HS-5 (cell line): ENCODE measurements at regions not wholly inside any gene's neighbourhood (a gene's known extent, or its start where the extent isn't known, plus 50 kb on each side); places are given as distances from the start of the nearest gene placed in this dataset.
"Not testable (repeated sequence)": the region's sequence is repeated elsewhere in the genome, so short reads cannot be mapped to it uniquely, and the experiment has no call there.

Experiments
- DNase-seq: peaks from one replicate; pipeline ENCODE4 v3.0.0-alpha.2; 2012; ENCODE audit warnings: low read depth

DNA sequence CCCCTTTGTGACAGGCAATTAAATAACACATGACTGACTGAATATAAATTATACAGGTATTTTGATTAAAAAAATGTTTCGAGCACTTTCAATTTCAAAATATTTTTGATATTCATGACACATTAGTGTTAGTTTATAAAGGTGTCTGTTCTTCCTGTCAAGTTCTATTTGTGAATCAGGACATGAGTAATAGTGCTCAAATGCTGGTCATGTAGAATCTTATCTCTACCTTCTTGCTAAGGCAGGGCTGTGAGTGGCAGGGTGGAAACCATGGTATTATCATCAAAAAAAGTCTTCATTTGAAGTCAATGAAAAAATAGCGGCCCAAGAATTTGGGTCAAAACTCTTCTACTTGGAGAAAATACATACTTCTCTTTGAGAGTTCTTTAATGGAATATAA, 250.2 kb downstream of the DACT1 start:
- no peak for DNase-seq

DNA sequence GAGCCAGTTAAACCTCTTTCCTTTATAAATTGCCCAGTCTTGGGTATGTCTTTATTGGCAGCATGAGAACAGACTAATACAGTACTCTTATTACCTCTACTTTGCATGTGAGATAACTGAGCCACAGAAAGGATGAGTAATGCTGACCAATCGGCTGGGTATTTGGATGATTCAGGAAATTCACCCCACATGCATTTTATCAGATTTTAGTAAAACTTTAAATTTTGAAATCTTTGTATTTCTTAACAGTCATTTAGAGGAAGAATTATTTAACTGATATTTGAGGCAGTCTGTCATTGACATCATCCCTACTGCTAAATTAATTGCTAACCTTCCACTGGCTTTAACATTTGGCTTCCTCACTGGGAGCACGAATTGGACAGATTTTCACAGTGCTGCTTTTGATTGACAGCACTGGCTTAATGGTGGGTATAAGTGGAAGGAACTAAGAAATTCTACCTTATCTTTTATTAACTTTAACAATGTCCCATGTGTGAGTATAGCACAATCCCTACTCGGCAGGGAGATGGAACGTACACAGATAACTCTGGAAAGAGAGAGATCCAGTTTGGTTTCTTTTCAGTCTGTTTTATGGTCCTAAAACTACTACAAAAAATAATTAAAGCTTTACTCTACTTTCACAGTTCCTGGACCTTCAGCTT, 261.0 kb downstream of the DACT1 start:
- peak; percentile 88 for DNase-seq

DNA sequence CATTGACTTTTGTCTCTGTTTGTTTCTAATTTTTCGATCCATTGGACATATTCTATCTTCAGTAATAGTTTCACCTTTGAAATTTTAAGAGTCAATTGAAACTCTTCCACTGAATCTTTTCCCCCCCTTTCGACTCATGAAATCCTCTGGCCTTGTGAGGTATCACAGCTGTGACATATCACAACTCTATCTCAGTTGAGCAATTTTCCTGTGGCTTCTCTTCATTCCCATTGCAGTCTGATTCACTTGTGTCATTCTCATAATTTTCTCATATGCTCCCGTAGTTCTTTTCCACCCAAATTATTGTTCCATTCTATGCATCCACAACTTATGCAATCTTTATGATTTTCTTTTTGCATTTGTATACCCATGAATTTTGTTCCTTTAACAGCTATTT, 261.6 kb downstream of the DACT1 start:
- peak; percentile 56 for DNase-seq

DNA sequence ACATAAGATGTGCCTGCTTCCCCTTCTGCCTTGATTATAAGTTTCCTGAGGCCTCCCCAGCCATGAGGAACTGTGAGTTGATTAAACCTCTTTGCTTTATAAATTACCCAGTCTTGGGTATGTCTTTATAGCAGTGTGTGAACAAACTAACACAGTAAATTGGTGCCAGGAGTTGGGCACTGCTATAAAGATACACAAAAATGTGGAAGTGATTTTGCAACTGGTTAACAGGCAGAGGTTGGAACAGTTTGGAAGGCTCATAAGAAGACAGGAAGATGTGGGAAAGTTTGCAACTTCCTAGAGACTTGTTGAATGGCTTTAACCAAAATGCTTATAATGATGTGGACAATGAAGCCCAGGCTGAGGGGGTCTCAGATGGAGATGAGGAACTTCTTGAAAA, 264.1 kb downstream of the DACT1 start:
- no peak for DNase-seq

DNA sequence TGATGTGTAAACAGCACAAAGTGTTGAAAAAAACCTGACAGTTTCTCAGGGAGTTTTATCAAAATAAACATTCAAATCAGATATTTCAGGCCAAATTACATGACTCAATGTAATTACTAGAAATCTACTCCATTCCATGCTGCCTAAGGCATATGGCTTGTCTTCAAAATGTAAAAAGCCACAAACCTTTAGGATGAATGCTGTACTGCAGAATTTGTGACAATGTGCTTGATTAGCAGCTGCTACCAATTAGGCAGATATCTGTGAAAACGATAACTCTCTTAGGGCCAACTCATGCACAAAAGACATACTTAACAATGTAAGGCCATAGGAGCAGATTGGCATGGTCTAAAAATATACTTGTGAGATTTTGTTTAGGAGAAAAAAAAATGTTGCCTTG, 267.0 kb downstream of the DACT1 start:
- DNase-seq: no peak

DNA sequence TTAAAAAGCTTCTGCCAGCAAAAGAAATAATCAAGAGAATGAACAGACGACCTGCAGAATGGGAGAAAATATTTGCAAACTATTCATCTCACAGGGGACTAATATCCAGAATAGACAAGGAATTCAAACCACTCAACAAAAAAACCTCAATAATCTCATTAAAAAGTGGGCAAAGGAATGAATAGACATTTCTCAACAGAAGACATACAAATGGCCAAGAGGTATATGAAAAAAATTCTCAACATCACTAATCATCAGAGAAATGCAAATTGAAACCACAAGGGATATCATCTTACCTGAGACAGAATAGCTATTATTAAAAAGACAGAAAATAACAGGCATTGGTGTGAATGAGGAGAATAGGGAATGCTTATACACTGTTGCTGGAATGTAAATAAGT, 270.0 kb downstream of the DACT1 start:
- no peak for DNase-seq

DNA sequence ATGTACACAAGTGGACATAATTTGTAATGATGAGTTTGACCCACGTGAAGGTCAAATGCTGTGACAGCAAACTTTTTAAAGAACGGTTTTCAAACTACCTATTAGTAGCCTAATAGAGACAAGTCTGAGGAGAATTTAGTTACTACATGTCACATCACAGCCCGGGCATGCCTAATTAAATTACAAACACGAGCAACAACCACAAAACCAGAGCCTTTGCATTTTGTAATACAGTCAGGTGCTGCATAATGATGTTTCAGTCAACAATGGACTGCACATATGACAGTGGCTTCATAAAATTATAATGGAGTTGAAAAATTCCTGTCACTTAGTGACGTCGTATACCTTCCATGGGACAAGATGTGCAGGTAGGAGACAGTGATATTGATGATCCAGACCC, 274.5 kb downstream of the DACT1 start:
- no peak for DNase-seq

DNA sequence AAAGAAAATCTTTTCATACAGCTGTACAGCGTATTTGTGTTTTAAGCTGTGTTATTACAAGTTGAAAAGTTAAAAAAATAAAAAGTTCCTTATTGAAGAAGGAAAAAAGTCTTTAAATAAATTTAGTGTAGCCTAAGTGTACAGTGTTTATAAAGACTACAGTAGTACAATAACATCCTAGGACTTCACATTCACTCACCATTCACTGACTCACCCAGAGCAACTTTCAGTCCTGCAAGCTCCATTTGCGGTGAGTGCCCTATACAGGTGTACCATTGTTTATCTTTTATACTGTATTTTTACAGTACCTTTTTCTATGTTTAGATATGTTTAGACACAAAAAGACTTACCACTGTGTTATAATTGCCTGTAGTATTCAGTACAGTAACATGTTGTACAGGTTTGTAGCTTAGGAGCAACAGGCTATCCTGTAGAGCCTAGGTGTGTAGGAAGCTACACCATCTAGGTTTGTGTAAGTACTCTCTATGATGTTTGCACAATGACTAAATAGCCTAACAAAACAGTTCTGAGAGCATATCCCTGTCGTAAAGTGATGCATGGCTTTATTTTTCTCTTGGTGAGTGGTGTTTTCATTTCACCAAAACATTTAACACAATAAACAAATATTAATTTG, 275.2 kb downstream of the DACT1 start:
- DNase-seq: no peak

DNA sequence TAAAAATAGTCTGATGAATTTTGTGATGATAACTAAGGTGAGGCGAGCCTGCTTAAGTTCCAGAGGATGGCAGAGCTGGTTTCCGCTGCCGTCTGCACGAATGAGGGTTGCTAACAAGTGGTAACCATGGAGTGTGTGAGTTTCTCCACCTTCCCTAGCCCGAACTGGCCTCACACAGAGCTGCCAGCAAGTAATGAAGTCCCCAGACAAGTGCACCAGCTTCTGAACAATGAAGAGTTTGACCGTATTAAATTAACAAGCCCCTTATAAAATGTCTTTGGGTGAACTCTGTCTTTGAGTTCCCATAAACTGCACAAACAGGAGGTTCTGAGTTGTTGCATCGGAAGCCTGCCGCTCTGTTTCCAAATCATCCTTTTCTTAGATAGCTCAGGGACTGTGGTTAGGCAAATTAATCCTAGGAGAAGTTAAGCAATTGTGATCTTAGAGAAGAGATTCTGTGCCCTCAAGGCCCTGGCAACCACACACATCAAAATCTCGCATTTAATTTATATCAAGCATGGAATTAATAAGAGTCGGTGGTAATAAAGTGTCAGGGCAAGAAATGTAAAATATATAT, 274.1 kb upstream of the DAAM1 start:
- no peak for DNase-seq

DNA sequence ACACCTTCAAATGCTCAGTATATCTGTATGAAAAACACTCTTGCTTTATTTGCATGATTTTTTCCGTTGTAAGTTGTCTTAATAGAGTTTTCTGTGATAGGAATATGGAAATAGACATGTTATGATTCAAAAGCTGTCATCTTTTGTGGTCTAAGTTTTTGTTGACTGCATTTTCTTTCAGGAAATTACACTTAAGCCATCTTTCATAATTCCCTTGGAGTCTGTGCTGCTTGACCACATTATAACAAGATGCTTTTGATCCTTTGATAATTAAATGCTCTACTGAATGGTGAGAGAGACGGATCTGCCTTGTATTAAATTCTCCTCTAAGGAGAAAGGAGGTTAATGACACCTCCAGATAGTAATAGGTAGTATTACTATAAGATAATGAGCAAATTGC, 272.8 kb upstream of the DAAM1 start:
- no peak for DNase-seq

DNA sequence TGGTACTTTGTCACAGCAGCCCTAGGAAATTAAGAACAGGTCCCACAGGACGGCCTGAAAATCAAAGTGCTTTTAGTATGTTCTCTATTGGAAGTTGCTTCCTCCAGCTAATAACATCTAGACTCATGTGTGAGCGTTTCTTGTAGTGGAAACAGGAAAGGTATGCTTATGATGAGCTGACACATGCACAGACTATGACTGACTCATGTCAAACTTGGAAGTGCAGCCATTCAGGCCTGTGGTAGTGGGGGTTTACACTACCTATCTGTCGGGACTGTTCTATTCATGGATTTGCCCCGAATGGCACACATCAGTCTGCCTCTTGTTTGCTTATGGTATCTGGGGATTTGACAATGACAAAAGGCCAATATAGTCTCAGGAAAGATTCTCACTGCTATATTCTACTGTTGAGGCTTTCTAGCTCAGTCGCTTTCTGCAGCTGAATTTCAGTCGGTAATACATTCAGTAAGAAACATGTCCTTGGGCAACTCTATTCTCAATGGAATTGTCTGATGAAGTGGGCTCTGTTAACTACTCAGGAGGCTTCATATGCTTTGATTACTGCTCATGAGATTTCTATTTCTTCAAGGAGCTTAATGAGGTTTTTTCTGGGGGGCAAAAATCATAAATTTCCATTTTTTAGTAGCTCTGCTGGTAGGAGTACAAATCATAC, 270.3 kb upstream of the DAAM1 start:
- peak; percentile 25 for DNase-seq

DNA sequence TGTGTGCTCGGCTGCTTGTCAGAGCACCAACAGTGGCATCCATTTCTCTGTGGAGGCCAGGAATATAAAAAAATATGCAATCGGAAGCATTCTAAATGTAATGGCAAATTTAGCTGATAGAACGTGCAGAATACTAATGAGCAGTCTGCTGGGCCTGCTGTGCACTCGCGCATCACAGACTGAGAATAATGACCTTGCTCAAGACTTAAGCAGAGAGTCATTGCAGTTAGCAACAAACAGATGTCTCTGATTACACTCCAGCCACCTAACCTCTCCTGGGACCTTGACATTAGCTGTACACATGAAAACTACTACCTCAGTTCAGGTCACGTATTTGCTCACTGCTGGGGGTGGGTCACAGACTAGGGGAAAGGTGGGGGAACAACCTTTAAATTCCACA, 269.2 kb upstream of the DAAM1 start:
- DNase-seq: no peak

DNA sequence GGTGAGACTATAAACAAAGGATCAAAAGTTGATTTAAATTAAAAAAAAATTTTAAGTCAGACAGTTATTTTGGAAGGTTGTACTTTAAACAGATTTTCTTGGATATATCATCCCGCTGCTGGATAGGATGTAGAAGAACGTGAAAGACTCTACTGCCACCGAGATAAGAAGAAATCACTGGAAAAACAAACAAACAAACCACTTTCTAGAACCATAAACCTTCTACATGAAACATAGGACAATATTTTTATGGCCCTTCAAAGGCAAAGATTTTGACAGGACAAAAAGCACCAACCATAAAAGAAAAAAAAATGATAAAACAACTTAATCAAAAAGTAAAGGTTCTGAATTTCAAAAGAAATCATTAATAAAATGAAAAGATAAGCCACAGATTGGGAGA, 268.2 kb upstream of the DAAM1 start:
- DNase-seq: no peak

DNA sequence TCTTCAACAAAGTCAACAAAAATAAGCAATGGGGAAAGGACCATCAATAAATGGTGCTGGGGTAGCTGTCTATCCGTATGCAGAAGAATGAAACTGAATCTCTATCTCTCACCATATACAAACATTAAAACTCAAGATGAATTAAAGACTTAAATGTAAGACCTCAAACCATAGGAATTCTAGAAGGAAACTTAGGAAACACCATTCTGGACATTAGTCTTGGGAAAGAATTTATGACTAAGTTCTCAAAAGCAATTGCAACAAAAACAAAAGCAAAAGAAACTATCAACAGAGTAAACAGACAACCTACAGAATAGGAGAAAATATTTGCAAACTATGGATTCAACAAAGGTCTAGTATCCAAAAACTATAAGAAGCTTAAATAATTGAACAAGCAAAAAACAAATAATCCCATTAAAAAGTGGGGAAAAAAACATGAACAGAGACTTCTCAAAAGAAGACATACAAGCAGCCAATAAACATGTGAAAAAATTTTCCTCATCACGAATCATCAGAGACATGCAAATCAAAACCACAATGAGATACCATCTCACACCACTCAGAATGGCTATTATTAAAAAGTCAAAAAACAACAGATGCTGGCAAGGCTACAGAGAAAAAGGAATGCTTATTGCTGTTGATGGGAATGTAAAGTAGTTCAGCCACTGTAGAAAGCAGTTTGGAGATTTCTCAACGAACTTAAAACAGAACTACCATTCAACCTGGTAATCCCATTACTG, 266.1 kb upstream of the DAAM1 start:
- DNase-seq: not testable (repeated sequence)

DNA sequence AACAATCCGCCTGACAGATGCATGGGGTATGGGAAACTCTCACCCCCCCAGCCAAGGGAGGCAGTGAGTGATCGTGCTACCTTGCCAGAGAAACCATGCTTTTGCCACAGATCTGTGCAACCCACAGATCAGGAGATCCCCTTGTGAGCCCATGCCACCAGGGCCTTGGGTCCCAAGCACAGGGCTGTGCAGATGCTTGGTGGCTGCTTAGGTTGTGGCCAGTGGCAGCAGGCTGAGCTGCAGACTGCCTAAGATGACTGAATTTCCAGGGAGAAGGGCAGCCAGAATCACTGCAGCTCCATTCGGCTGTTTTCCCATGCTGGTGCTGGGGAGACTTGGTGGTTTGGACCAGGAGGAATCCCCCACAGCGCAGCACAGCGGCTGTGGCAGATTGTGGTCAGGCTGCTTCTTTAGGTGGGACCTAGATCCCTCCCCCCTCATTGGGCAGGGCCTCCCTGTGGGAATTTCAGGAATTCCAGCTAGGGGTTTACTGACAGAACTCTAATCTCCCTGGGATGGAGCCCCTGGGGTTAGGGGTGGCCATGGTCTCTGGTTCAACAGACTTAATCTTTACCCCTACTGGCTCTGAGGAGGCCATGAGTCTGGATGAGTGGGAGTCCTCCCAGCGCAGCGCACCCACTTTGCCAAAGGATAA, 264.6 kb upstream of the DAAM1 start:
- DNase-seq: no peak

DNA sequence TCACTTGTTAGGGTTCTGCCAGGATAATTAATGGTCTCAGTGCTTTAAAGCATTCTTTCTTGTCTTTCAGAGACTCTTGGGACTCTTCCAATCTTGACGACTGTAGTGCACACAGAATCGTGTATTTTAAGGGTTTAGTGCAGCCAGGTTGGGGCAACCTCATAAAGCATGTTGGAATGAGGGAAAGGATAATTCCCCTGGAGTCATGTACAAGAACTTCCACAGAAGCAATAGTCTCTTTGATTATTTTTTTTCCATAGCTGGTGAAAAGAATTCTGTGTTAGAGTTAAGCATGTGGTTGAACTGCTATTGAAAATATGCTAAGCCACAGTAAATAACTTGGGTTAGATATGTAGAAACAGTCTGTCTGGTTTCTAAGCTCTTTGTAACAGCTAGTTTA, 246.8 kb upstream of the DAAM1 start:
- DNase-seq: no peak

DNA sequence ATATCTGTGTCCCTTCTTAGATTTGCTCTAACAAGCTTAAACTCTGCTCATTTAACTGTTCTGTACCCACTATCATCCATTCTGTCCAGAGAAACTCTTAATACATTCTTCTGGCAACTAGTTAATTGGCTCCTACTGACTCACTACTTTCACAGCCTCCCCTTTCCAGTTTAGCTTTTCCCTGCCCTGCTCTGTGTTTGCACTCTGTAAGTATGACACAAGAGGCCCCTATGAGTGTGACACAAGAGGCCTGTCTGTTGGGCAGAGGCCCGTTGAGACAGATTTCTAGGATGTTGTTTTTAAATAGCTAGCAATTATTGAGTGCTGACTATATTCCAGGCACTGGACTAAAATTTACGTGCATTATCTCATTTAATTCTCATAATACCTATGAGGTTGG, 246.0 kb upstream of the DAAM1 start:
- DNase-seq: no peak

DNA sequence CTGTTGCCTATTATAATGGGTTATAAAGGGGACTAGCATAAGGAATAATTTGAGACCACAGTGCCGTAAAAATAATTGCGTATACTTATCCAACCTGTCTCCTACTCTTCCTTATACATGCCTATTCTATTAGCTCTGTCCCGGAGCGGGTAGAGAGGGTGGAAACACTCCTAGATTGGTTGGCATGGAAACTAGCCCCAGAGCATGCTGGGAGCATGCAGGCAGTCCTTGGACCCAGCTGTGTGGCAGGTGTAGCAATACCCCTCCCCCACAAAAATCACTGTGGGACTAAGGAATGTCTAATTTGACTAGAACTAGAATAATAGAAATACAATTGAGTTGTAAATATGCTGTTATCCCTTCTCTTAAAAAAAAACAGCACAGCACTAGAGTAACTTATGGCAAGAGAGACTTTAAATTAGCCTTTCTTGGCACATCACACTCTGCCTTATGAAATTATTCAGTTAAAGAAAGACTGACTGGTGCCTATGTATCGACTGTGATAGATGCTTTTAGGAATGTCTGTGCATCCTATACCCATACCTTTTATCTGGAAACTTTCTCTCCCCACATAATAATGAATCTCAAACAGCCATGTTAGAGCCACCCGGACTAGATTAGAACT, 244.0 kb upstream of the DAAM1 start:
- no peak for DNase-seq

DNA sequence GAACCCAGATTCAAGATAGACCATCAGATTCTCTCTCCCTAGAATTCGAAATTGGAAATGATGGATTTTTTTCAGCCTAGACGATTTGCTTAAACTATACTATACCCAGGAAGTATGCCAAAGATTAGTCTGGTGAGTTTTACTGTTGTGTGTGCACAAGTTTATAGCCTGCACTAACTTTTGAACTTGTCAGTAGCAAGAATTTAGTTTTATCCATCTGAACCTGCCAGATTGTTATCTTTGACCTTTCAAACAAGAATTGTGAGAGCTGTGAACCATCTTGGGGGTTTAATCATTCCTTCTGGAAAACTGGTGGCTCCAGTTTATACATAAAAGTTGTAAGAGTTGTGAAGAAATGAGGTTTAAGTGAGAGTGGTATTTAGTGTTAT, 243.5 kb upstream of the DAAM1 start:
- DNase-seq: no peak

DNA sequence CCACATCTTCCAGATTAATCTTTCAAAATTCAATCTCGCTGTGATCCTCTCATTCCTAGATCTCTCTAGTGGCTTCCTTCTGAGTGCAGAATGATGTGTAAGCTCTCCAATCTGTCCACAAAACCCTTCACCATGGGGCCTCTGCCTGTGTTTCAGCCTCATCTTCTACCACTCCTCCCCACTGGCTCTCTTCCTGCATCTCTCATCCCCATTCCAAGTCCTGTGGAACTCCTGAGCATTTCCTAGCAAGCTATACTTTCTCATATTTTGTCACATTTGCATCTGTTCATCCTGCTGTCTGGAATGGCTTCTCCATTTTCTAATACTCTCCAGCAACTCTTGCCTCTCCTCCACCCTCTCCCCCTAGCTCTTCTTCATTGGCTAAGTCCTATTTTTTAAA, 242.0 kb upstream of the DAAM1 start:
- DNase-seq: no peak

DNA sequence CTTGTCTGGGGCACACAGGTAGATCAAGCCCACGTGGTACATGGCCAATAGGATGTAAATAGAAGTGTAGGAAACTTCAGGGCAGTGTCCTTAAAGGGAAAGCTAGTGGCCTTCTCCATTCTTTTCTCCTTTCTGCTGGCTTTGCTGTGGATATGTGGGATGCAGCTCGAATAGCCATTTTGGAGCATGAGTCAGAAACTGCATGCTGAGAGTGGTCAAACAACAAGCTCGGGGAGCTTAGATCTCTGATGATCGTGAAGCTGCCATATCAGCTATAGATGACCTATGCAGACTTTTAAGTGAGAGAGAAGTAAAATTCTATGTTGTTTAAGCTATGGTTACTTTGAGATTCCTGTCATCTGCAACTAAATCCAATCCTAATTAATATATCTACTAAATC, 241.3 kb upstream of the DAAM1 start:
- DNase-seq: no peak
